ENCODE measurements at regions not wholly inside any gene's neighbourhood (a gene's known extent, or its start where the extent isn't known, plus 50 kb on each side); places are given as distances from the start of the nearest gene placed in this dataset.

DNA sequence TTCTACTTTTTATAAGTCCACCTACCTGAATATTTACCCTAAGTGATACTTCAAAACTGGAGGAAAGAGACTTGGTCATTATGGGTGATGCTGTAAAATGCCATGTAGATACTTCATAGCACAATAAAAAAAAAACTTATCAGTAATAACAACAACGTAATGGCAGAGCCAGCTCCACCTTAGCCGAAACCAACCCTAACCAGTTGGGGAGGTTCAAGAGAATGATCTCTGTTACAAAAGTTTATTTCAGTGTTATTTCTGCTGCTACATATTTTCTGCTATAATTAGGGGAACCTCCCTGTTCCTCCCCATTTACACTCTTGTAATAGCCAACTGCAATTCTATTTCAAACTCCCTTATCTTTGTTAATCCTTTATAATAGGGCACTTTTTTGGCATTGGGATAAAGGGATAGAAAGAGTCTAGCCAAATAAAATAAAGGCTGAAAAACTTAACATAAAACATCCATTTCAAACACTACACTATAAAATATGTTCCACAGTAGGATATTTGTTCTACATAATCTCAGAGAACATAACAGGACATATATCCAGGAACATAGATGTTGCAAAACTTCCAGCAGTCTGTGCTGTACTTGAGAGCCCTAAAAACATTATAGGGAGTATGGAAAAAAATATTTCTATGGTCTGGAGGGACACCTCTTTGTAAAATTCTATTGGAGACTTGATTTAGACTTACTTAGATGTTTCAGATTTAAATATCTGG, 138.7 kb upstream of the POF1B start:
- Histone ChIP-seq H3K4me1 (no peaks in the 10 kb centered on the region), H3K9me3 (no peaks in the 10 kb centered on the region), H3K27me3 (no peaks in the 10 kb centered on the region), H3K36me3 (no peaks in the 10 kb centered on the region), H3K27ac (no peak overlapping the region), H3K4me3 (no peak overlapping the region)
- no peak for TF ChIP-seq EP300 (IDR thresholded peaks at IDR 0.05)
- no peak for TF ChIP-seq POLR2AphosphoS5 (IDR thresholded peaks at IDR 0.05)
- no peak for TF ChIP-seq CTCF (IDR thresholded peaks at IDR 0.05)
- TF ChIP-seq POLR2A (IDR thresholded peaks at IDR 0.05) = no peak
- DNase-seq = no peak
- 48 to 73% (median 64%) methylated on average over 2 of the region's 2 CpGs for WGBS, 5 donors
- intact Hi-C loops (cut with DNase I; ENCODE audit: low total_unique reads) = no loop called here

DNA sequence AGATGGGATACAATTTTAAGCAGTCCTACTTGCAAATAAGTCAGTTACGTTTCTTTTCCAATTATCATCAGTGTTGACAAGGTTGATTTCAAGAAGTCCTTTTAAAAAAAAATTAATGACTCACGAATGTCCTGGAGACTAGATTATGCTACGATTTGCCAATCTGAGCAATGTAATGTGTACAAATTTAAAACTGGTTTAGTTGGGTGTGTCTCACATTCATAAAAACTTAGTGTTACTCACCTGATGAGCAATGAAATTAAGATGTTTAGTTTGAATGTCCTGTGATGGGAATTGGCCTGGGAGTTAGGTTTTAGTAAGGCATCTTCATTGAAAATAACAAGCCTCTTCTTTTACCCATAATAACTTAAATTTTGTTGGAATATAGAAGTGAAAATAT, 136.7 kb upstream of the POF1B start:
- intact Hi-C loops (cut with DNase I; ENCODE audit: low total_unique reads) = no loop called here
- Histone ChIP-seq H3K36me3 (no peaks in the 10 kb centered on the region), H3K9me3 (no peaks in the 10 kb centered on the region), H3K27ac (no peak overlapping the region), H3K4me1 (no peaks in the 10 kb centered on the region), H3K27me3 (no peaks in the 10 kb centered on the region), H3K4me3 (no peak overlapping the region)
- TF ChIP-seq POLR2AphosphoS5 (IDR thresholded peaks at IDR 0.05) (no peak), CTCF (IDR thresholded peaks at IDR 0.05) (no peak), EP300 (IDR thresholded peaks at IDR 0.05) (no peak), POLR2A (IDR thresholded peaks at IDR 0.05) (no peak)
- 45 to 62% (median 51%) methylated on average over 3 of the region's 3 CpGs for WGBS, 5 donors
- no peak for DNase-seq

DNA sequence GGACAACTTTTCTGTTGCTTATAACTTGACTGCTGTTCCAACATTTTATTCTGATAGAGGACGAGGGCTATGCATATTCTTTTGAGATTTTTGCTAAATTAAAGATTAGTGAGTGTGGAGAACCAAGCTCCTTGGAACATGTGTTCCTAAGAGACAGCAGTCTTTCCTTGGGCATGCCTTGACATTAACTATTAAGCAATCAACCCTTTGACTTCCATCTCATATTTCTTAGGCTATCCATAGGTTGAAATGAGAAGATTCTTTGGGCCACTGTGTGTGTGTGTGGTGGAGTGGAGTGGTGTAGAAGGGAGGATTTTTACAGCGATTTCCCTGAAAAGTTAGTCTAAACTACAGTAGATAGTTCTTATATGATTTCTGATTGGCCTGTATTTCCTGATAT, 127.4 kb upstream of the POF1B start:
- intact Hi-C loops (cut with DNase I; ENCODE audit: low total_unique reads) = no loop called here
- no peak overlapping the region for H3K27ac ChIP-seq
- H3K4me3 ChIP-seq = no peak overlapping the region
- no peaks in the 10 kb centered on the region for H3K36me3 ChIP-seq
- DNase-seq = no peak
- TF ChIP-seq POLR2AphosphoS5 (IDR thresholded peaks at IDR 0.05) (no peak), EP300 (IDR thresholded peaks at IDR 0.05) (no peak), CTCF (IDR thresholded peaks at IDR 0.05) (no peak), POLR2A (IDR thresholded peaks at IDR 0.05) (no peak)
- 46 to 81% (median 66%) methylated on average over 2 of the region's 2 CpGs for WGBS, 5 donors
- no peaks in the 10 kb centered on the region for H3K27me3 ChIP-seq
- no peaks in the 10 kb centered on the region for H3K4me1 ChIP-seq
- no peaks in the 10 kb centered on the region for H3K9me3 ChIP-seq

DNA sequence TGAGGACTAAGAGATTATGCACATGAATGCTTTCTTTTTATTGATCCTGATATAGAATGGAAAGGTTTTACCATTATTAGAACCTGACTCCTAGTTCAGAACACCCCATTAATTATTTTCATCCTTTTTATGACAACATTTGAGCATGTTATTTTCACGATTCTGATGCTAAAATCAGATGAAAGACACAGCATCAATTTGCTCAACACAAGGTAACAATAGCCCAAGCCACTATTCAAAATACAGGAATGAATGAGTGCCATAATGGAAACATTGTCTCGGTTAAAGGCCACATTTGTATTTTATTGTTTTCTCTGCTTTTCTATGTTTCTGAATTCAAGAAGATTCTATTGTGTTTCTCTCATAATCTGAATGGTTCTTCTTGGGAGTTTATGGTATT, 126.3 kb upstream of the POF1B start:
- Histone ChIP-seq H3K4me3 (no peak overlapping the region), H3K4me1 (no peaks in the 10 kb centered on the region), H3K27me3 (no peaks in the 10 kb centered on the region), H3K27ac (no peak overlapping the region), H3K9me3 (no peaks in the 10 kb centered on the region), H3K36me3 (no peaks in the 10 kb centered on the region)
- intact Hi-C loops (cut with DNase I; ENCODE audit: low total_unique reads) = no loop called here
- WGBS, 5 donors = 68 to 87% (median 85%) methylated on average over 2 of the region's 2 CpGs
- TF ChIP-seq EP300 (IDR thresholded peaks at IDR 0.05) = no peak
- no peak for TF ChIP-seq POLR2A (IDR thresholded peaks at IDR 0.05)
- TF ChIP-seq POLR2AphosphoS5 (IDR thresholded peaks at IDR 0.05) = no peak
- no peak for TF ChIP-seq CTCF (IDR thresholded peaks at IDR 0.05)
- DNase-seq = no peak
